H1 (cell line): ENCODE measurements at regions not wholly inside any gene's neighbourhood (a gene's known extent, or its start where the extent isn't known, plus 50 kb on each side); places are given as distances from the start of the nearest gene placed in this dataset.

Experiments used
- CTCF ChIA-PET: fragments of 300-600 bp; sonication (Branson Sonifier 250); formaldehyde crosslinking; loops from one replicate; lab custom pipeline; 2021; ENCODE audit not compliant: partially characterized antibody; lab: Charles Lee
- POLR2A ChIA-PET: fragments of 300-600 bp; sonication (Branson Sonifier 250); formaldehyde crosslinking; loops from one replicate; lab custom pipeline; 2021; ENCODE audit warnings: inconsistent platforms; ENCODE audit not compliant: partially characterized antibody; lab: Charles Lee
- DNase-seq, 2 experiments: peaks; one replicate each; pipeline versions ENCODE4 v3.0.0 to v3.0.0-alpha.2; 2010 to 2022; ENCODE audit warnings: low spot score in 2 of 2, low read depth in 1 of 2, mixed read lengths in 1 of 2
- FAIRE-seq: peaks from 2 replicates; lab custom pipeline; 2011; peaks lifted over from hg19 to GRCh38; lab: Jason Lieb, UNC
- H2AFZ ChIP-seq: 2 replicates; pipeline ENCODE4 v1.8.1; 2012; ENCODE audit warnings: low read length, inconsistent platforms
- H2AK5ac ChIP-seq: 2 replicates; pipeline ENCODE4 v1.6.1; 2013; ENCODE audit warnings: low read depth, low read length
- H2BK120ac ChIP-seq: replicated peaks from 2 replicates; pipeline ENCODE3; 2013; ENCODE audit warnings: low read depth, low read length, inconsistent platforms
- H2BK12ac ChIP-seq: 2 replicates; pipeline ENCODE4 v1.6.1; 2013; ENCODE audit warnings: low read depth, low read length
- H2BK15ac ChIP-seq: 2 replicates; pipeline ENCODE4 v1.6.1; 2013; ENCODE audit warnings: low read length
- H2BK20ac ChIP-seq: 2 replicates; pipeline ENCODE4 v1.6.1; 2013; ENCODE audit warnings: low read length
- H2BK5ac ChIP-seq: 2 replicates; pipeline ENCODE4 v1.6.1; 2013; ENCODE audit warnings: low read depth, low read length
- H3K14ac ChIP-seq: 2 replicates; pipeline ENCODE4 v1.6.1; 2013; ENCODE audit warnings: inconsistent platforms; ENCODE audit not compliant: insufficient read length
- H3K18ac ChIP-seq: 2 replicates; pipeline ENCODE4 v1.6.1; 2013; ENCODE audit warnings: low read length; ENCODE audit errors: extremely low read depth
- H3K23ac ChIP-seq: 2 replicates; pipeline ENCODE4 v1.6.1; 2013; ENCODE audit warnings: inconsistent platforms; ENCODE audit not compliant: insufficient read length
- H3K23me2 ChIP-seq: 2 replicates; pipeline ENCODE4 v1.6.1; 2013; ENCODE audit warnings: low read depth, low read length
- H3K27ac ChIP-seq: 2 replicates; pipeline ENCODE4 v1.6.1; 2011; ENCODE audit warnings: low read depth, low read length, inconsistent platforms
- H3K27me3 ChIP-seq, 4 experiments: replicated peaks in 1 of 4; 1 replicate in 1 of 4; 2 replicates in 3 of 4; pipeline versions ENCODE4 v1.6.1 to v1.8.1; 2011 to 2013; ENCODE audit warnings: low read length in 3 of 4, mild to moderate bottlenecking in 3 of 4, inconsistent platforms in 2 of 4, mixed read lengths in 2 of 4, moderate library complexity in 1 of 4; ENCODE audit not compliant: control insufficient read depth in 3 of 4, insufficient read depth in 3 of 4; ENCODE audit errors: extremely low read depth in 1 of 4
- H3K36me3 ChIP-seq, 4 experiments: 2 replicates each; pipeline versions ENCODE4 v1.6.1 to v1.8.1; 2011 to 2013; ENCODE audit warnings: mild to moderate bottlenecking in 4 of 4, low read length in 3 of 4, moderate library complexity in 2 of 4, control low read depth in 1 of 4, inconsistent platforms in 1 of 4; ENCODE audit not compliant: insufficient read depth in 4 of 4, control insufficient read depth in 2 of 4
- H3K4ac ChIP-seq: replicated peaks from 2 replicates; pipeline ENCODE3; 2013; ENCODE audit warnings: low read length, low read depth, mixed read lengths, inconsistent platforms; ENCODE audit not compliant: insufficient read length
- H3K4me1 ChIP-seq, 4 experiments: replicated peaks in 1 of 4; 1 replicate in 1 of 4; 2 replicates in 3 of 4; pipeline versions ENCODE4 v1.6.1 to v1.8.1; 2011 to 2013; ENCODE audit warnings: low read length in 3 of 4, inconsistent platforms in 2 of 4, mixed read lengths in 1 of 4; ENCODE audit not compliant: insufficient read depth in 4 of 4, control insufficient read depth in 3 of 4
- H3K4me2 ChIP-seq, 2 experiments: 2 replicates each; pipeline versions ENCODE4 v1.6.1 to v1.8.1; 2011 to 2013; ENCODE audit warnings: low read depth in 2 of 2, low read length in 2 of 2, control low read depth in 1 of 2, inconsistent platforms in 1 of 2, mild to moderate bottlenecking in 1 of 2; ENCODE audit not compliant: insufficient read depth in 1 of 2
- H3K4me3 ChIP-seq, 4 experiments: fragments of 200-600, 300-600 bp in 1 of 4; sonication (generic), shearing (Covaris generic), sonication (Bioruptor Twin) in 1 of 4; 2 replicates each; pipeline versions ENCODE4 v1.5.1 to v1.8.1; 2011 to 2016; ENCODE audit warnings: low read length in 4 of 4, low read depth in 3 of 4, control low read depth in 2 of 4, inconsistent platforms in 2 of 4, mild to moderate bottlenecking in 2 of 4, mixed read lengths in 1 of 4, moderate library complexity in 1 of 4; ENCODE audit not compliant: insufficient read depth in 2 of 4; ENCODE audit errors: extremely low read depth in 1 of 4
- H3K56ac ChIP-seq: replicated peaks from 2 replicates; pipeline ENCODE3; 2013; ENCODE audit warnings: low read depth, mild to moderate bottlenecking, mixed read lengths, low read length, inconsistent platforms; ENCODE audit not compliant: insufficient read length
- H3K79me1 ChIP-seq: 2 replicates; pipeline ENCODE4 v1.6.1; 2013; ENCODE audit warnings: low read depth, low read length, control low read depth
- H3K79me2 ChIP-seq, 2 experiments: 2 replicates each; pipeline versions ENCODE4 v1.6.1 to v1.8.1; 2012 to 2013; ENCODE audit warnings: low read length in 2 of 2, mild to moderate bottlenecking in 2 of 2, inconsistent platforms in 1 of 2; ENCODE audit not compliant: insufficient read depth in 2 of 2, control insufficient read depth in 1 of 2
- H3K9ac ChIP-seq, 4 experiments: replicated peaks in 1 of 4; 1 replicate in 1 of 4; 2 replicates in 3 of 4; pipeline versions ENCODE4 v1.6.1 to v1.8.1; 2011 to 2013; ENCODE audit warnings: low read depth in 3 of 4, low read length in 3 of 4, control low read depth in 2 of 4, mild to moderate bottlenecking in 2 of 4, moderate library complexity in 2 of 4, inconsistent platforms in 1 of 4; ENCODE audit errors: extremely low read depth in 1 of 4
- H3K9me3 ChIP-seq, 2 experiments: 2 replicates each; pipeline versions ENCODE4 v1.6.1 to v1.8.1; 2012 to 2013; ENCODE audit warnings: mild to moderate bottlenecking in 2 of 2, moderate library complexity in 2 of 2, control low read depth in 1 of 2, inconsistent platforms in 1 of 2, low read depth in 1 of 2, low read length in 1 of 2, mixed read lengths in 1 of 2; ENCODE audit not compliant: insufficient read depth in 2 of 2
- H4K20me1 ChIP-seq, 2 experiments: replicated peaks in 1 of 2; 2 replicates each; pipeline versions ENCODE3 to v1.8.1; 2011 to 2013; ENCODE audit warnings: inconsistent platforms in 2 of 2, low read length in 2 of 2, mild to moderate bottlenecking in 1 of 2; ENCODE audit not compliant: insufficient read depth in 2 of 2, control insufficient read depth in 1 of 2
- H4K5ac ChIP-seq: 2 replicates; pipeline ENCODE4 v1.6.1; 2013; ENCODE audit warnings: low read length, low read depth, mixed read lengths, inconsistent platforms; ENCODE audit not compliant: insufficient read length
- H4K8ac ChIP-seq: 2 replicates; pipeline ENCODE4 v1.8.0; 2013; ENCODE audit warnings: mild to moderate bottlenecking, moderate library complexity, low read length, inconsistent platforms; ENCODE audit not compliant: insufficient read depth; ENCODE audit errors: extremely low read depth
- H4K91ac ChIP-seq: replicated peaks from 2 replicates; pipeline ENCODE3; 2013; ENCODE audit warnings: low read length, mixed read lengths, inconsistent platforms; ENCODE audit not compliant: insufficient read length
- ATF3 ChIP-seq: IDR thresholded peaks from 2 replicates; pipeline ENCODE4 v1.6.1; 2011; ENCODE audit warnings: low read depth, mild to moderate bottlenecking, low read length; ENCODE audit not compliant: insufficient read depth
- BCL11A ChIP-seq, 2 experiments: IDR thresholded peaks; one replicate each; pipeline ENCODE4 v1.6.1; 2011; ENCODE audit warnings: low read depth in 2 of 2, low read length in 2 of 2, mild to moderate bottlenecking in 2 of 2
- CBX5 ChIP-seq: fragments of 300-800, 300-1000 bp; sonication (generic); IDR thresholded peaks from 2 replicates; pipeline ENCODE4 v1.7.1; 2016; ENCODE audit warnings: antibody characterized with exemption, low read length, low read depth
- CBX8 ChIP-seq: fragments of 300-800, 300-1000 bp; sonication (generic); IDR thresholded peaks from 2 replicates; pipeline ENCODE4 v1.7.1; 2016; ENCODE audit warnings: low read depth, low read length, borderline replicate concordance
- CEBPB ChIP-seq: IDR thresholded peaks from 2 replicates; pipeline ENCODE4 v1.6.1; 2012; ENCODE audit warnings: low read depth, low read length
- EZH2 ChIP-seq: fragments of 200-600 bp; sonication (generic); IDR thresholded peaks from 2 replicates; pipeline ENCODE4 v1.7.1; 2012; ENCODE audit warnings: low read depth, mild to moderate bottlenecking, moderate library complexity, low read length, inconsistent platforms; ENCODE audit not compliant: severe bottlenecking
- FOSL1 ChIP-seq: IDR thresholded peaks from 2 replicates; pipeline ENCODE4 v1.6.1; 2011; ENCODE audit warnings: mild to moderate bottlenecking, low read depth, low read length, moderate library complexity; ENCODE audit not compliant: insufficient read depth
- JUN ChIP-seq: IDR thresholded peaks from 2 replicates; pipeline ENCODE4 v1.6.1; 2011; ENCODE audit warnings: low read depth, mild to moderate bottlenecking, improper control_type of control experiment, low read length
- SUZ12 ChIP-seq: fragments of 200-600 bp; sonication (generic); IDR thresholded peaks from 2 replicates; pipeline ENCODE4 v1.6.1; 2012; ENCODE audit warnings: mild to moderate bottlenecking, inconsistent platforms, low read length, moderate library complexity, mixed read lengths
- TAF1 ChIP-seq: IDR thresholded peaks from 2 replicates; pipeline ENCODE4 v1.6.1; 2011; ENCODE audit warnings: mild to moderate bottlenecking, low read depth, low read length
- USF2 ChIP-seq: IDR thresholded peaks from 2 replicates; pipeline ENCODE4 v1.6.1; 2011; ENCODE audit warnings: low read length, improper control_type of control experiment
- WGBS, 2 experiments: shearing (Covaris generic) in 1 of 2; methylation state at CpG; one replicate each; pipeline versions ENCODE4 v1.1.6 to v1.1.7; 2013 to 2015; ENCODE audit warnings: low lambda C conversion rate in 2 of 2, mixed read lengths in 2 of 2, inconsistent platforms in 1 of 2, low coverage in 1 of 2, missing lambda C conversion rate in 1 of 2; ENCODE audit not compliant: insufficient replicate concordance in 2 of 2, insufficient coverage in 1 of 2, insufficient read length in 1 of 2; ENCODE audit errors: extremely low coverage in 1 of 2, missing lambda C conversion rate in 1 of 2; 5-methylcytosine and 5-hydroxymethylcytosine counted together

GRCh38 chr1:234705615-234706014 is 95.6 kb upstream of the IRF2BP2 start:
- no peak overlapping the region for H3K4me3 ChIP-seq
- H3K14ac ChIP-seq: no peak overlapping the region
- no peaks in the 10 kb centered on the region for H3K79me1 ChIP-seq
- no peak overlapping the region for H2BK5ac ChIP-seq
- H4K91ac ChIP-seq: no peak overlapping the region
- no peak overlapping the region for H4K8ac ChIP-seq
- no peaks in the 10 kb centered on the region for H4K20me1 ChIP-seq
- no peaks in the 10 kb centered on the region for H3K27me3 ChIP-seq
- no peak overlapping the region for H2AFZ ChIP-seq
- no peaks in the 10 kb centered on the region for H3K23me2 ChIP-seq
- H3K9me3 ChIP-seq: no peaks in the 10 kb centered on the region
- no peak overlapping the region for H3K18ac ChIP-seq
- H3K79me2 ChIP-seq: no peaks in the 10 kb centered on the region
- no peak overlapping the region for H4K5ac ChIP-seq
- no peak overlapping the region for H3K4ac ChIP-seq
- CTCF ChIA-PET: interaction anchor here (1.0 to 1.2 kb wide), 3 partner anchors 15 to 388 kb away, joined by 3 read pairs; no protein-coding TSS in a partner anchor
- H3K9ac ChIP-seq: no peak overlapping the region
- WGBS, 2 experiments: 85% methylated on average over 3 of the region's 3 CpGs; no CpG with 5 or more reads in 1 of the 2 experiments
- H2AK5ac ChIP-seq: no peak overlapping the region
- no peaks in the 10 kb centered on the region for H3K36me3 ChIP-seq
- no peak overlapping the region for H2BK12ac ChIP-seq
- DNase-seq (no peak), FAIRE-seq (no peak)
- no peak overlapping the region for H3K56ac ChIP-seq
- no peak overlapping the region for H2BK20ac ChIP-seq
- H2BK15ac ChIP-seq: no peak overlapping the region
- no peak overlapping the region for H3K4me2 ChIP-seq
- TF ChIP-seq CEBPB: no peak
- no peak for TF ChIP-seq JUN
- TF ChIP-seq BCL11A (IDR thresholded peaks at IDR 0.05; ENCODE audit: low read depth in 2 of 2, low read length in 2 of 2): no peak
- no peak for TF ChIP-seq CBX8
- no peak for TF ChIP-seq SUZ12
- TF ChIP-seq USF2: no peak
- no peak for TF ChIP-seq TAF1
- no peak for TF ChIP-seq EZH2
- TF ChIP-seq FOSL1: no peak
- TF ChIP-seq ATF3: no peak
- TF ChIP-seq CBX5: no peak
- H3K23ac ChIP-seq: no peak overlapping the region
- H3K27ac ChIP-seq: no peak overlapping the region
- H2BK120ac ChIP-seq: no peak overlapping the region
- no peaks in the 10 kb centered on the region for H3K4me1 ChIP-seq
- POLR2A ChIA-PET: no interaction called here
